Astrocyte (in vitro differentiated cells and primary cell): ENCODE measurements at regions not wholly inside any gene's neighbourhood (a gene's known extent, or its start where the extent isn't known, plus 50 kb on each side); places are given as distances from the start of the nearest gene placed in this dataset.

Source experiments
- EZH2 ChIP-seq: IDR thresholded peaks from 2 replicates; pipeline ENCODE4 v1.6.1; 2012; ENCODE audit warnings: mild to moderate bottlenecking, low read length, inconsistent platforms; ENCODE audit not compliant: insufficient read depth
- TF ChIP-seq, protein P1 (sequence below): IDR thresholded peaks from 2 replicates; pipeline ENCODE4 v1.5.1; 2011; ENCODE audit warnings: low read depth, mild to moderate bottlenecking, inconsistent platforms, low read length, moderate library complexity; ENCODE audit not compliant: insufficient read depth

DNA sequence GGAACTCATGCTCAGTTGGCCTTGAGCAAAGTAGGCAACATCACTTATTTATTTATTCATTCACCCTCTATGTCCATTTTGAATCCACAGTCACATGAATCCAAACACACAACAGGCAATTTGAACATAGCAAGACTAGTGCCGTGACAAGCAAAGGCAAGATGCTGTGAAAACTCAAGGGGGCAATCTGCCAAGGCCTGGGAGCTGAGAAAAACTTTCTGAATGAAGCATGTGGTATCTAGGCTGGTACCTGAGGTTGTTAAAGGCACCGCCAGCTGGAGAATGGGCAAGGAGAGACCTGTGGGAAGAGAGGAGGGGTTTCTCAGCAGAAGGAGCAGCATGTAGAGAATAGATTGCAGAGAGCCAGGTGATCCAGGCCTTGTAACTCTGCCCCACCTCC lies 98.3 kb upstream of the ATP10B start:
- TF ChIP-seq, protein P1, sequence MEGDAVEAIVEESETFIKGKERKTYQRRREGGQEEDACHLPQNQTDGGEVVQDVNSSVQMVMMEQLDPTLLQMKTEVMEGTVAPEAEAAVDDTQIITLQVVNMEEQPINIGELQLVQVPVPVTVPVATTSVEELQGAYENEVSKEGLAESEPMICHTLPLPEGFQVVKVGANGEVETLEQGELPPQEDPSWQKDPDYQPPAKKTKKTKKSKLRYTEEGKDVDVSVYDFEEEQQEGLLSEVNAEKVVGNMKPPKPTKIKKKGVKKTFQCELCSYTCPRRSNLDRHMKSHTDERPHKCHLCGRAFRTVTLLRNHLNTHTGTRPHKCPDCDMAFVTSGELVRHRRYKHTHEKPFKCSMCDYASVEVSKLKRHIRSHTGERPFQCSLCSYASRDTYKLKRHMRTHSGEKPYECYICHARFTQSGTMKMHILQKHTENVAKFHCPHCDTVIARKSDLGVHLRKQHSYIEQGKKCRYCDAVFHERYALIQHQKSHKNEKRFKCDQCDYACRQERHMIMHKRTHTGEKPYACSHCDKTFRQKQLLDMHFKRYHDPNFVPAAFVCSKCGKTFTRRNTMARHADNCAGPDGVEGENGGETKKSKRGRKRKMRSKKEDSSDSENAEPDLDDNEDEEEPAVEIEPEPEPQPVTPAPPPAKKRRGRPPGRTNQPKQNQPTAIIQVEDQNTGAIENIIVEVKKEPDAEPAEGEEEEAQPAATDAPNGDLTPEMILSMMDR, result no peak
- no peak for TF ChIP-seq EZH2
